ENCODE measurements at regions not wholly inside any gene's neighbourhood (a gene's known extent, or its start where the extent isn't known, plus 50 kb on each side); places are given as distances from the start of the nearest gene placed in this dataset.
"Not testable (repeated sequence)": the region's sequence is repeated elsewhere in the genome, so short reads cannot be mapped to it uniquely, and the experiment has no call there.

- DNase-seq (ENCODE audit: low read depth in 2 of 3, low spot score in 2 of 3) = peak in 2 of 3 donors; percentile 23 to 29
Measured at GRCh38 chr2:87075054-87075790, 53.6 kb upstream of the PLGLB1 start.

GRCh38 chr2:87075791-87076252 is 54.2 kb upstream of the PLGLB1 start:
- DNase-seq (ENCODE audit: low read depth in 2 of 3, low spot score in 2 of 3) = peak; percentile 16 to 51 (median 41)

- peak; percentile 67 to 93 (median 92) for DNase-seq (ENCODE audit: low read depth in 2 of 3, low spot score in 2 of 3)
Measured at GRCh38 chr2:87076253-87077123, 54.8 kb upstream of the PLGLB1 start.

GRCh38 chr2:87077124-87077446 is 55.4 kb upstream of the PLGLB1 start:
- not testable (repeated sequence) for DNase-seq (ENCODE audit: low read depth in 2 of 3, low spot score in 2 of 3)

- not testable (repeated sequence) for DNase-seq (ENCODE audit: low read depth in 2 of 3, low spot score in 2 of 3)
Measured at GRCh38 chr2:87081727-87082126, 60.1 kb upstream of the PLGLB1 start.

- DNase-seq (ENCODE audit: low read depth in 2 of 3, low spot score in 2 of 3) = not testable (repeated sequence)
Measured at GRCh38 chr2:87088079-87088478, 66.4 kb upstream of the PLGLB1 start.

- not testable (repeated sequence) for DNase-seq (ENCODE audit: low read depth in 2 of 3, low spot score in 2 of 3)
Measured at GRCh38 chr2:87089401-87089800, 67.8 kb upstream of the PLGLB1 start.

- not testable (repeated sequence) for DNase-seq (ENCODE audit: low read depth in 2 of 3, low spot score in 2 of 3)
Measured at GRCh38 chr2:87093252-87093651, 71.6 kb upstream of the PLGLB1 start.

GRCh38 chr2:87093937-87094529 is 72.4 kb upstream of the PLGLB1 start:
- DNase-seq (ENCODE audit: low read depth in 2 of 3, low spot score in 2 of 3) = not testable (repeated sequence)

GRCh38 chr2:87095804-87096203 is 74.2 kb upstream of the PLGLB1 start:
- not testable (repeated sequence) for DNase-seq (ENCODE audit: low read depth in 2 of 3, low spot score in 2 of 3)

GRCh38 chr2:87128761-87129553 is 107.3 kb upstream of the PLGLB1 start:
- not testable (repeated sequence) for DNase-seq (ENCODE audit: low read depth in 2 of 3, low spot score in 2 of 3)

- not testable (repeated sequence) for DNase-seq (ENCODE audit: low read depth in 2 of 3, low spot score in 2 of 3)
Measured at GRCh38 chr2:87132577-87132976, 110.9 kb upstream of the PLGLB1 start.

GRCh38 chr2:87151835-87152493 is 130.3 kb upstream of the PLGLB1 start:
- DNase-seq (ENCODE audit: low read depth in 2 of 3, low spot score in 2 of 3) = not testable (repeated sequence)

GRCh38 chr2:87174454-87174853 is 152.8 kb upstream of the PLGLB1 start:
- DNase-seq (ENCODE audit: low read depth in 2 of 3, low spot score in 2 of 3) = not testable (repeated sequence)

GRCh38 chr2:87183373-87183772 is 161.7 kb upstream of the PLGLB1 start:
- not testable (repeated sequence) for DNase-seq (ENCODE audit: low read depth in 2 of 3, low spot score in 2 of 3)

GRCh38 chr2:87184260-87184659 is 162.6 kb upstream of the PLGLB1 start:
- not testable (repeated sequence) for DNase-seq (ENCODE audit: low read depth in 2 of 3, low spot score in 2 of 3)

- not testable (repeated sequence) for DNase-seq (ENCODE audit: low read depth in 2 of 3, low spot score in 2 of 3)
Measured at GRCh38 chr2:87189214-87189613, 167.6 kb upstream of the PLGLB1 start.

- DNase-seq (ENCODE audit: low read depth in 2 of 3, low spot score in 2 of 3) = not testable (repeated sequence)
Measured at GRCh38 chr2:87193336-87193735, 171.7 kb upstream of the PLGLB1 start.

GRCh38 chr2:87194254-87194999 is 172.8 kb upstream of the PLGLB1 start:
- DNase-seq (ENCODE audit: low read depth in 2 of 3, low spot score in 2 of 3) = not testable (repeated sequence)

All from hematopoietic multipotent progenitor cell (in vitro differentiated cells).